ENCODE measurements at regions not wholly inside any gene's neighbourhood (a gene's known extent, or its start where the extent isn't known, plus 50 kb on each side); places are given as distances from the start of the nearest gene placed in this dataset.

DNA sequence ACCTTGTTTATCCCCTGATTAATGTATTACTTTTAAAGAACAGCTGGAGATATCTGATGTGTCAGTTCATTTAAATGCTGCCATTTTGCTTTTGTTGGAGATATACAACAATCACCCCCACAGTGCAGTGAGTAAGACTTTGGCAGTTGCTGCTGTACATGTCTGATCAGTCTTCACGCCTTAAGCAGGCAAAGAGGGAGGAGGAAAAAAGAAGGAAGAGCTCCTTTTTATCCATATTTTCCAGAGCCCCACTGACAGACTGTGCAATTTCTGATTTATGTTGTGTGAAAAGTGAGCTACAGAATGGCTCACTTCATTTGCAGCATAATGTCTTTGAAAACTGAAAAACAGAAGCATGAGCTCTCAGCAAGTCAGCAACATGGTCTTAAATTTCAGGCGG lies 319.7 kb upstream of the LRIG3 start:
- Histone ChIP-seq H3K4me3 (no peak overlapping the region), H3K27ac (no peak overlapping the region), H3K4me1 (no peaks in the 10 kb centered on the region), H3K36me3 (no peaks in the 10 kb centered on the region), H3K9me3 (no peaks in the 10 kb centered on the region), H3K27me3 (no peaks in the 10 kb centered on the region)
- no peak for TF ChIP-seq EP300 (IDR thresholded peaks at IDR 0.05)
- 53% methylated on average over 2 of the region's 2 CpGs for WGBS
- DNase-seq (ENCODE audit: low spot score in 2 of 2) = no peak

DNA sequence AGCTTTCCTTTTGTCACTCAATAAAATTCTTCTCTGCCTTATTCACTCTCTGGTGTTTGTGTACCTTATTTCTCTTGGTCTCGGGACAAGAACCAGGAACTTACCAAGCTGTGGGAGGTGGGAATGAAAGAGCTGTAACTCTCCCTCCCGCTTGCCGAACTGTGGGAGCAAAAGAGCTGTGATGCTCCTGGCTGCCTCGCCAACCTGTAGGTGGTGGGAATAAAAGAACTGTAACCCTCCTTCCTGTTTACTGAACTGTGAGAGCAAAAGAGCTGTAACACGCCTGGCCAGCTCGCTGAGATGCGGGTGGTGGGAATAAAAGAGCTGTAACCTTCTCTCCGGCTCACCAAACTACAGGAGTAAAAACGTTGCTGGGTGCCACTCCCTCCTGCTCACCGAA lies 314.1 kb upstream of the LRIG3 start:
- Histone ChIP-seq H3K27ac (no peak overlapping the region), H3K4me1 (no peaks in the 10 kb centered on the region), H3K4me3 (no peak overlapping the region), H3K36me3 (no peaks in the 10 kb centered on the region), H3K9me3 (no peaks in the 10 kb centered on the region), H3K27me3 (no peaks in the 10 kb centered on the region)
- 85% methylated on average over 10 of the region's 10 CpGs for WGBS
- no peak for TF ChIP-seq POLR2A (IDR thresholded peaks at IDR 0.05)
- no peak for DNase-seq (ENCODE audit: low spot score in 2 of 2)

DNA sequence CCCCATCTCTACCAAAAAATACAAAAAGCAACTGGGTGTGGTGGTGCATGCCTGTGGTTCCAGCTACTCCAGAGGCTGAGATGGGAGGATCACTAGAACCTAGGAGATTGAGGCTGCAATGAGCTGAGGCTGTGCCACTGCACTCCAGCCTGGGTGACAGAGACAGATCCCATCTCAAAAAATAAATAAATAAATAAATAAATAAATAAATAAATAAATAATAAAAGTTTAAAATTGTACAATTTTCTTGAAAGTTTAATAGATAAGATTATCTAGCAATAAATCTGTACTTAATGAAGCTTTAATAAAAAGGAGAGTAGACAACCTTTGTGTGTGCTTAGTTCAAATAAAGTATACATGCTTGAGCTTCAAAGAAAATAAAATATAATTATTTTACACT lies 310.0 kb upstream of the LRIG3 start:
- no peak for DNase-seq (ENCODE audit: low spot score in 2 of 2)
- Histone ChIP-seq H3K27me3 (no peaks in the 10 kb centered on the region), H3K9me3 (no peaks in the 10 kb centered on the region), H3K36me3 (no peaks in the 10 kb centered on the region), H3K27ac (no peak overlapping the region), H3K4me1 (no peaks in the 10 kb centered on the region), H3K4me3 (no peak overlapping the region)
- TF ChIP-seq EP300 (IDR thresholded peaks at IDR 0.05) = no peak
- TF ChIP-seq POLR2AphosphoS5 (IDR thresholded peaks at IDR 0.05) = no peak
- TF ChIP-seq, protein P1, sequence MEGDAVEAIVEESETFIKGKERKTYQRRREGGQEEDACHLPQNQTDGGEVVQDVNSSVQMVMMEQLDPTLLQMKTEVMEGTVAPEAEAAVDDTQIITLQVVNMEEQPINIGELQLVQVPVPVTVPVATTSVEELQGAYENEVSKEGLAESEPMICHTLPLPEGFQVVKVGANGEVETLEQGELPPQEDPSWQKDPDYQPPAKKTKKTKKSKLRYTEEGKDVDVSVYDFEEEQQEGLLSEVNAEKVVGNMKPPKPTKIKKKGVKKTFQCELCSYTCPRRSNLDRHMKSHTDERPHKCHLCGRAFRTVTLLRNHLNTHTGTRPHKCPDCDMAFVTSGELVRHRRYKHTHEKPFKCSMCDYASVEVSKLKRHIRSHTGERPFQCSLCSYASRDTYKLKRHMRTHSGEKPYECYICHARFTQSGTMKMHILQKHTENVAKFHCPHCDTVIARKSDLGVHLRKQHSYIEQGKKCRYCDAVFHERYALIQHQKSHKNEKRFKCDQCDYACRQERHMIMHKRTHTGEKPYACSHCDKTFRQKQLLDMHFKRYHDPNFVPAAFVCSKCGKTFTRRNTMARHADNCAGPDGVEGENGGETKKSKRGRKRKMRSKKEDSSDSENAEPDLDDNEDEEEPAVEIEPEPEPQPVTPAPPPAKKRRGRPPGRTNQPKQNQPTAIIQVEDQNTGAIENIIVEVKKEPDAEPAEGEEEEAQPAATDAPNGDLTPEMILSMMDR (IDR thresholded peaks at IDR 0.05) = no peak
- TF ChIP-seq POLR2A (IDR thresholded peaks at IDR 0.05) = no peak

DNA sequence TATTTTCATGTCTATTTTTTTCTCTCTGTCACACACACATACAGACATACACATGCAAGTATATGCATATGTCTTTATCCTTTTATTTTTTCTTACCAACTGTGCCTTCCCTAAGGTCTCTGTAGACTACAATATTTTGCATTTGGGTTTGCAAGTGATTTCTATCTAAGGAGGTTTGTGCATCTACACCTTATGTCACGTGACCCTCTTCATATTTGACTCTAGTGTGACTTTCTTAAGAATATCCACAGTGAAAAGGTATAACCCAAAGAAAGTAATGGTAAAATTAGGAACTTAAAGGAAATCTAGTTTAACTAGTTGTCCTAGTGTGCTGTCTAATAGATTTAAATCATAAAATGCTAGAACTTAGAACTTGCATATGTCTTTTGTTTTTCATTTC lies 298.8 kb upstream of the LRIG3 start:
- Histone ChIP-seq H3K4me1 (no peaks in the 10 kb centered on the region), H3K36me3 (no peaks in the 10 kb centered on the region), H3K27ac (no peak overlapping the region), H3K9me3 (no peaks in the 10 kb centered on the region), H3K4me3 (no peak overlapping the region), H3K27me3 (no peaks in the 10 kb centered on the region)
- WGBS = 86% methylated on average over 1 of the region's 1 CpG
- TF ChIP-seq POLR2A (IDR thresholded peaks at IDR 0.05) (no peak), POLR2AphosphoS5 (IDR thresholded peaks at IDR 0.05) (no peak), EP300 (IDR thresholded peaks at IDR 0.05) (no peak)
- TF ChIP-seq, protein P1 (IDR thresholded peaks at IDR 0.05) = no peak
- no peak for DNase-seq (ENCODE audit: low spot score in 2 of 2)

DNA sequence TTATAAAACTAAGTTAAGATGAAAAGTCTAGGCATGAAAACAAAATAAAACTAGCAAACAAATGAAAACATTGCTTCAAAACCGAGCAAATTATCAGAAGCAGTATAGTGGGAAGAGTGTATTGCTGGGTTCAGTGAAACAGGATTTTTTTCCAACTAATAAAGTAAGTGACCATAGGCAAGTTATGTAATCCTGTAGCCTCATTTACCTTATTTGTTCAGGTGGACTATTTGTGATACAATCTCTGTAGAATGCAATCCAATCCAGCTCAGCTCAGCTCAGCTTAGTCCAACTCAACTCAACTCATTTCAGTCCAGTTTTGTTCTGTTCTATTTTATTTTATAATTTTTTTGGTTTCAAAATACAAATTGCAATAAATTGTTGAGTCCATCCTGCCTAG lies 276.7 kb upstream of the LRIG3 start:
- Histone ChIP-seq H3K4me1 (no peaks in the 10 kb centered on the region), H3K27me3 (no peaks in the 10 kb centered on the region), H3K36me3 (no peaks in the 10 kb centered on the region), H3K27ac (no peak overlapping the region), H3K4me3 (no peak overlapping the region), H3K9me3 (no peaks in the 10 kb centered on the region)
- 95% methylated on average over 1 of the region's 1 CpG for WGBS
- TF ChIP-seq, protein P1 (IDR thresholded peaks at IDR 0.05) = no peak
- TF ChIP-seq EP300 (IDR thresholded peaks at IDR 0.05) (no peak), POLR2AphosphoS5 (IDR thresholded peaks at IDR 0.05) (no peak), POLR2A (IDR thresholded peaks at IDR 0.05) (no peak)
- no peak for DNase-seq (ENCODE audit: low spot score in 2 of 2)

DNA sequence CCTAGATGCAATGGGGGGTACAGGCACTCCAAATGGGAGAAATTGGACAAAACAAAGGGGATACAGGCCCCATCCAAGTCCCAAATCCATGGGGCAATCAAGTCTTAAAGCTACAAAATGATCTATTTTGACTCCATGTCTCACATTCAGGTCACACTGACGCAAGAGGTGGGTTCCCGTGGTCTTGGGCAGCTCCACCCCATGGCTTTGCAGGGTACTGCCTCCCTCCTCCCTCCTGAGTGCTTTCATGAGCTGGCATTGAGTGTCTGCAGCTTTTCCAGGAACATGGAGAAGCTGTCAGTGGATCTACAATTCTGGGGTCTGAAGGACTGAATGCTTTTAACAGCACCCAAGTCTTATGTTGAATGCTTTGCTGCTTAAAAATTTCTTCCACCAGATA lies 274.5 kb upstream of the LRIG3 start:
- WGBS = 92% methylated on average over 2 of the region's 2 CpGs
- no peak for DNase-seq (ENCODE audit: low spot score in 2 of 2)
- TF ChIP-seq POLR2AphosphoS5 (IDR thresholded peaks at IDR 0.05) = no peak
- TF ChIP-seq EP300 (IDR thresholded peaks at IDR 0.05) = no peak
- TF ChIP-seq POLR2A (IDR thresholded peaks at IDR 0.05) = no peak
- TF ChIP-seq, protein P1 (IDR thresholded peaks at IDR 0.05) = no peak
- no peaks in the 10 kb centered on the region for H3K36me3 ChIP-seq
- H3K27me3 ChIP-seq = no peaks in the 10 kb centered on the region
- no peaks in the 10 kb centered on the region for H3K4me1 ChIP-seq
- H3K4me3 ChIP-seq = no peak overlapping the region
- no peaks in the 10 kb centered on the region for H3K9me3 ChIP-seq
- H3K27ac ChIP-seq = no peak overlapping the region
